ENCODE measurements at regions not wholly inside any gene's neighbourhood (a gene's known extent, or its start where the extent isn't known, plus 50 kb on each side); places are given as distances from the start of the nearest gene placed in this dataset.
A peak's percentile ranks its signal among the peaks of the same experiment; 100 is the strongest.

GRCh38 chr7:25424855-25425254 lies 196.6 kb upstream of the NPVF start:
- H3K4me3 ChIP-seq, result no peak overlapping the region
- DNase-seq, result no peak
- H3K36me3 ChIP-seq, result no peaks in the 10 kb centered on the region
- intact Hi-C loops (cut with DNase I), result no loop called here
- TF ChIP-seq, protein P1, sequence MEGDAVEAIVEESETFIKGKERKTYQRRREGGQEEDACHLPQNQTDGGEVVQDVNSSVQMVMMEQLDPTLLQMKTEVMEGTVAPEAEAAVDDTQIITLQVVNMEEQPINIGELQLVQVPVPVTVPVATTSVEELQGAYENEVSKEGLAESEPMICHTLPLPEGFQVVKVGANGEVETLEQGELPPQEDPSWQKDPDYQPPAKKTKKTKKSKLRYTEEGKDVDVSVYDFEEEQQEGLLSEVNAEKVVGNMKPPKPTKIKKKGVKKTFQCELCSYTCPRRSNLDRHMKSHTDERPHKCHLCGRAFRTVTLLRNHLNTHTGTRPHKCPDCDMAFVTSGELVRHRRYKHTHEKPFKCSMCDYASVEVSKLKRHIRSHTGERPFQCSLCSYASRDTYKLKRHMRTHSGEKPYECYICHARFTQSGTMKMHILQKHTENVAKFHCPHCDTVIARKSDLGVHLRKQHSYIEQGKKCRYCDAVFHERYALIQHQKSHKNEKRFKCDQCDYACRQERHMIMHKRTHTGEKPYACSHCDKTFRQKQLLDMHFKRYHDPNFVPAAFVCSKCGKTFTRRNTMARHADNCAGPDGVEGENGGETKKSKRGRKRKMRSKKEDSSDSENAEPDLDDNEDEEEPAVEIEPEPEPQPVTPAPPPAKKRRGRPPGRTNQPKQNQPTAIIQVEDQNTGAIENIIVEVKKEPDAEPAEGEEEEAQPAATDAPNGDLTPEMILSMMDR (IDR thresholded peaks at IDR 0.05), result no peak
- H3K4me1 ChIP-seq, result no peaks in the 10 kb centered on the region
- ATAC-seq, result no peak
- H3K27me3 ChIP-seq, result no peaks in the 10 kb centered on the region
- no peak overlapping the region for H3K27ac ChIP-seq
- H3K9me3 ChIP-seq, result no peaks in the 10 kb centered on the region

GRCh38 chr7:25427721-25428120 lies 199.4 kb upstream of the NPVF start:
- no peaks in the 10 kb centered on the region for H3K4me1 ChIP-seq
- DNase-seq, result no peak
- H3K27ac ChIP-seq, result no peak overlapping the region
- H3K27me3 ChIP-seq, result no peaks in the 10 kb centered on the region
- H3K9me3 ChIP-seq, result no peaks in the 10 kb centered on the region
- intact Hi-C loops (cut with DNase I), result no loop called here
- no peak for ATAC-seq
- H3K4me3 ChIP-seq, result no peak overlapping the region
- no peaks in the 10 kb centered on the region for H3K36me3 ChIP-seq
- TF ChIP-seq, protein P1 (IDR thresholded peaks at IDR 0.05), result no peak

GRCh38 chr7:25429731-25430130 lies 201.4 kb upstream of the NPVF start:
- H3K27ac ChIP-seq, result no peak overlapping the region
- H3K27me3 ChIP-seq, result no peaks in the 10 kb centered on the region
- H3K4me1 ChIP-seq, result no peaks in the 10 kb centered on the region
- TF ChIP-seq, protein P1 (IDR thresholded peaks at IDR 0.05), result no peak
- H3K9me3 ChIP-seq, result no peaks in the 10 kb centered on the region
- intact Hi-C loops (cut with DNase I), result no loop called here
- H3K36me3 ChIP-seq, result no peaks in the 10 kb centered on the region
- DNase-seq (no peak), ATAC-seq (peak; percentile 50)
- no peak overlapping the region for H3K4me3 ChIP-seq

GRCh38 chr7:25430200-25430931 lies 202.1 kb upstream of the NPVF start:
- Histone ChIP-seq H3K9me3 (no peaks in the 10 kb centered on the region), H3K27ac (no peak overlapping the region), H3K36me3 (no peaks in the 10 kb centered on the region), H3K4me3 (no peak overlapping the region), H3K27me3 (no peaks in the 10 kb centered on the region), H3K4me1 (no peaks in the 10 kb centered on the region)
- DNase-seq (no peak), ATAC-seq (no peak)
- TF ChIP-seq, protein P1 (IDR thresholded peaks at IDR 0.05), result no peak
- intact Hi-C loops (cut with DNase I), result no loop called here

- H3K9me3 ChIP-seq, result no peaks in the 10 kb centered on the region
- intact Hi-C loops (cut with DNase I), result no loop called here
- no peaks in the 10 kb centered on the region for H3K4me1 ChIP-seq
- H3K27me3 ChIP-seq, result no peaks in the 10 kb centered on the region
- TF ChIP-seq, protein P1 (IDR thresholded peaks at IDR 0.05), result no peak
- DNase-seq, result no peak
- no peak overlapping the region for H3K27ac ChIP-seq
- no peak overlapping the region for H3K4me3 ChIP-seq
- ATAC-seq, result no peak
- no peaks in the 10 kb centered on the region for H3K36me3 ChIP-seq
Measured at GRCh38 chr7:25431956-25432450, 203.7 kb upstream of the NPVF start.

Measured in left lung (tissue), 4 donors.